GM12892 (cell line): ENCODE measurements at regions not wholly inside any gene's neighbourhood (a gene's known extent, or its start where the extent isn't known, plus 50 kb on each side); places are given as distances from the start of the nearest gene placed in this dataset.

Source experiments
- POLR2A ChIP-seq: IDR thresholded peaks from 2 replicates; pipeline ENCODE4 v1.6.1; 2011; ENCODE audit warnings: low read depth, low read length, control low read depth
- POLR2AphosphoS5 ChIP-seq: IDR thresholded peaks from 2 replicates; pipeline ENCODE4 v1.6.1; 2011; ENCODE audit warnings: low read depth, low read length, control low read depth
- TAF1 ChIP-seq: IDR thresholded peaks from 2 replicates; pipeline ENCODE4 v1.6.1; 2011; ENCODE audit warnings: low read depth, mild to moderate bottlenecking, control low read depth, low read length, borderline replicate concordance

DNA sequence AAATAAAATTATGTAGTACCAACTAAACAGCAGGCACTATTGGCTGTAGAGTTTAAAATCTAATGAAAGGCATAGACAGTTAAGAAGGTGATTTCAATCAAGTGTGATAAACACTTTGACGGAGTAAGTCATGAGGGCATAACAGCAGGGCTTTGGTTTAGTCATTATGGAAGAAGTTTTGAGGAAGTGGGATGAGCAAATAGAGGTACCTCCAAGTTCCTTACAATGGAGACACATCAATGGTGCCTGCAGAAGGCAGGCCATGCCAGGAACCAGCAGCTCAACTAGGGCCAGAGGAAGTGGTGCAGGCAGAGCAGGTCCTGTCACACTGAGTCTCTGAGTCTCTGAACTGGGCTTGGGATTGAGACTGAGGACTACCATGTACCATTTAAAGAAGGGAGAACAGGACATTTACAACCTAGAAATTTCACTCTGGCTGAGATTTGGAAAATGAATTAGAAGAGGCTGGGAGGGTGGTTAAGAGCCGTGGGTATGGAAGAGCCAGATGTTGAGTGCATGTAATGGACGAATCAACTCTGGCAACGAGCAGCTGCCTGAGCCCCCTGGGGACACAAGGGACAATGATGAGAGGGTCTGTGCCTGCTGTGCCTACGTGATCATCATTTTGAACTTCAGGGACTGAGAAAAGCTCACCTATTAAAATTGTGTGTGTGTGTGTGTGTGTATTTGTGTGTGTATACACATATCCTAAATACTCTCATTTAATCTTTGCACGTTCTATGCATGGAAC is 208.7 kb upstream of the POM121L12 start:
- no peak for TF ChIP-seq POLR2A
- no peak for TF ChIP-seq POLR2AphosphoS5
- TF ChIP-seq TAF1, result no peak
